SK-N-SH (cell line): ENCODE measurements at regions not wholly inside any gene's neighbourhood (a gene's known extent, or its start where the extent isn't known, plus 50 kb on each side); places are given as distances from the start of the nearest gene placed in this dataset.

Experiments used
- CTCF ChIA-PET: fragments of 300-600, 350-600 bp; formaldehyde crosslinking; extraction: SDS; loops from one replicate; lab custom pipeline; 2021; lab: Yijun Ruan, JAX
- POLR2A ChIA-PET: fragments of 350-600 bp; sonication (Branson Sonifier 250); formaldehyde crosslinking; extraction: SDS; loops from one replicate; lab custom pipeline; 2020; ENCODE audit warnings: antibody characterized with exemption, inconsistent platforms; lab: Yijun Ruan, JAX
- DNase-seq: peaks from one replicate; pipeline ENCODE4 v3.0.0; 2012
- H2AFZ ChIP-seq: fragments of 200-600 bp; sonication (generic); 2 replicates; pipeline ENCODE4 v1.8.1; 2016; ENCODE audit warnings: antibody characterized with exemption, mild to moderate bottlenecking, low read depth
- H3F3A ChIP-seq: fragments of 200-600 bp; sonication (generic); replicated peaks from 2 replicates; pipeline ENCODE3; 2016; ENCODE audit warnings: antibody characterized with exemption, mild to moderate bottlenecking; ENCODE audit not compliant: insufficient read depth
- H3K27ac ChIP-seq, 2 experiments: fragments of 200-500 bp in 1 of 2; fragments of 200-600 bp in 1 of 2; sonication (Bioruptor generic) in 1 of 2; sonication (generic), shearing (Covaris generic) in 1 of 2; 2 replicates each; pipeline versions ENCODE4 v1.5.1 to v1.6.1; 2014 to 2016; ENCODE audit warnings: low read depth in 2 of 2, inconsistent platforms in 1 of 2, low read length in 1 of 2, mild to moderate bottlenecking in 1 of 2, mixed read lengths in 1 of 2
- H3K27me3 ChIP-seq: fragments of 200-600 bp; sonication (generic), shearing (Covaris generic); 2 replicates; pipeline ENCODE4 v1.6.1; 2016; ENCODE audit warnings: mixed run types; ENCODE audit not compliant: insufficient read depth
- H3K36me3 ChIP-seq, 2 experiments: fragments of 200-500 bp in 1 of 2; fragments of 200-600 bp in 1 of 2; sonication (Bioruptor generic) in 1 of 2; sonication (generic) in 1 of 2; replicated peaks in 1 of 2; 2 replicates each; pipeline versions ENCODE3 to v1.5.1; 2014 to 2016; ENCODE audit warnings: low read length in 1 of 2, mild to moderate bottlenecking in 1 of 2; ENCODE audit not compliant: insufficient read depth in 2 of 2, control insufficient read depth in 1 of 2
- H3K4me1 ChIP-seq, 2 experiments: fragments of 200-500 bp in 1 of 2; fragments of 200-600 bp in 1 of 2; sonication (Bioruptor generic) in 1 of 2; sonication (generic), shearing (Covaris generic) in 1 of 2; 2 replicates each; pipeline versions ENCODE4 v1.5.1 to v1.6.1; 2014 to 2016; ENCODE audit warnings: low read depth in 1 of 2, low read length in 1 of 2, mixed run types in 1 of 2; ENCODE audit not compliant: insufficient read depth in 2 of 2, control insufficient read depth in 1 of 2
- H3K4me2 ChIP-seq: fragments of 200-600 bp; sonication (generic), shearing (Covaris generic); 2 replicates; pipeline ENCODE4 v1.6.1; 2017; ENCODE audit warnings: mixed run types
- H3K4me3 ChIP-seq, 2 experiments: fragments of 200-500 bp in 1 of 2; fragments of 200-600 bp in 1 of 2; sonication (Bioruptor generic) in 1 of 2; sonication (generic), shearing (Covaris generic) in 1 of 2; 2 replicates each; pipeline versions ENCODE4 v1.5.1 to v1.8.1; 2014 to 2016; ENCODE audit warnings: low read depth in 2 of 2, inconsistent platforms in 1 of 2, low read length in 1 of 2, mild to moderate bottlenecking in 1 of 2, mixed read lengths in 1 of 2, moderate library complexity in 1 of 2
- H3K79me2 ChIP-seq: fragments of 200-600 bp; sonication (generic); 2 replicates; pipeline ENCODE4 v1.8.1; 2017; ENCODE audit warnings: mild to moderate bottlenecking; ENCODE audit not compliant: insufficient read depth
- H3K9ac ChIP-seq: fragments of 200-600 bp; sonication (generic); 2 replicates; pipeline ENCODE4 v1.6.1; 2017; ENCODE audit warnings: mixed run types
- H3K9me2 ChIP-seq: fragments of 200-600 bp; sonication (generic); 2 replicates; pipeline ENCODE4 v1.6.1; 2017; ENCODE audit warnings: mixed run types
- H3K9me3 ChIP-seq: fragments of 200-600 bp; sonication (generic); 2 replicates; pipeline ENCODE4 v1.6.1; 2017; ENCODE audit warnings: mixed run types, mild to moderate bottlenecking, moderate library complexity
- H4K20me1 ChIP-seq: fragments of 200-600 bp; sonication (generic); 2 replicates; pipeline ENCODE4 v1.6.1; 2017; ENCODE audit warnings: mild to moderate bottlenecking, mixed run types; ENCODE audit not compliant: insufficient read depth
- CHD2 ChIP-seq: fragments of 150-350 bp; IDR thresholded peaks from 2 replicates; pipeline ENCODE4 v1.6.1; 2018; ENCODE audit warnings: low read length; ENCODE audit not compliant: partially characterized antibody
- FOSL2 ChIP-seq: IDR thresholded peaks from 2 replicates; pipeline ENCODE4 v1.4.0; 2012; ENCODE audit warnings: low read depth, mild to moderate bottlenecking, moderate library complexity, borderline replicate concordance
- FOXJ3 ChIP-seq: sonication (generic); formaldehyde crosslinking; IDR thresholded peaks from 2 replicates; pipeline ENCODE4 v1.5.1; 2020; ENCODE audit warnings: mild to moderate bottlenecking, missing genetic modification reagents
- MXI1 ChIP-seq: IDR thresholded peaks from 2 replicates; pipeline ENCODE4 v1.6.1; 2012; ENCODE audit warnings: mild to moderate bottlenecking, low read depth, low read length, improper control_type of control experiment
- NFIC ChIP-seq: IDR thresholded peaks from 2 replicates; pipeline ENCODE4 v1.4.0; 2012; ENCODE audit warnings: borderline replicate concordance
- PBX3 ChIP-seq: IDR thresholded peaks from 2 replicates; pipeline ENCODE4; 2012
- POLR2AphosphoS5 ChIP-seq: IDR thresholded peaks from 2 replicates; pipeline ENCODE4 v1.6.1; 2012; ENCODE audit warnings: low read depth, low read length
- SIN3A ChIP-seq: IDR thresholded peaks from 2 replicates; pipeline ENCODE4 v1.6.1; 2012; ENCODE audit warnings: low read depth, mild to moderate bottlenecking, low read length, moderate library complexity, borderline replicate concordance
- SMC3 ChIP-seq: IDR thresholded peaks from 2 replicates; pipeline ENCODE4 v1.6.1; 2012; ENCODE audit warnings: low read depth, low read length, improper control_type of control experiment
- TCF12 ChIP-seq: IDR thresholded peaks from 2 replicates; pipeline ENCODE4 v1.4.0; 2012
- TEAD4 ChIP-seq: IDR thresholded peaks from 2 replicates; pipeline ENCODE4 v1.4.0; 2012; ENCODE audit warnings: mild to moderate bottlenecking, borderline replicate concordance; ENCODE audit not compliant: insufficient read depth
- USF1 ChIP-seq: IDR thresholded peaks from 2 replicates; pipeline ENCODE4 v1.4.0; 2012; ENCODE audit warnings: low read depth, borderline replicate concordance
- YY1 ChIP-seq: IDR thresholded peaks from 2 replicates; pipeline ENCODE4 v1.4.0; 2012; ENCODE audit warnings: low read depth, mild to moderate bottlenecking
- WGBS: methylation state at CpG from one replicate; pipeline ENCODE4 v1.1.6; 2017; ENCODE audit warnings: low lambda C conversion rate; 5-methylcytosine and 5-hydroxymethylcytosine counted together
- TF ChIP-seq, protein P1 (sequence below): fragments of 150-350 bp; IDR thresholded peaks from 2 replicates; pipeline ENCODE4 v1.6.1; 2017; ENCODE audit warnings: antibody characterized with exemption, low read length, low read depth, borderline replicate concordance
- TF ChIP-seq, protein P2 (sequence below): fragments of 150-350 bp; IDR thresholded peaks from 2 replicates; pipeline ENCODE4 v1.6.1; 2016; ENCODE audit warnings: mild to moderate bottlenecking, low read depth, low read length
- TF ChIP-seq, protein P3 (sequence below): IDR thresholded peaks from 2 replicates; pipeline ENCODE4 v1.4.0; 2012; ENCODE audit warnings: low read depth, borderline replicate concordance

GRCh38 chr15:62791694-62792093 is 250.9 kb upstream of the TPM1 start:
- POLR2A ChIA-PET: no interaction called here
- H3K4me3 ChIP-seq: no peak overlapping the region
- H3K4me2 ChIP-seq: no peak overlapping the region
- H3K36me3 ChIP-seq: peaks cover 12 to 32% of the 10 kb centered on the region in 2 experiments
- no peak overlapping the region for H3K27ac ChIP-seq
- no peak overlapping the region for H2AFZ ChIP-seq
- H3K27me3 ChIP-seq: no peaks in the 10 kb centered on the region
- H3F3A ChIP-seq: no peaks in the 10 kb centered on the region
- H3K79me2 ChIP-seq: no peaks in the 10 kb centered on the region
- WGBS: 91% methylated on average over 5 of the region's 5 CpGs
- CTCF ChIA-PET: interaction anchor here (1.2 to 1.9 kb wide), 4 partner anchors 8 to 256 kb away, joined by 3 to 6 read pairs (median 4); no protein-coding TSS in a partner anchor
- no peaks in the 10 kb centered on the region; a peak in 1 of 4 replicates for H3K4me1 ChIP-seq
- no peak overlapping the region for H3K9ac ChIP-seq
- no peaks in the 10 kb centered on the region for H4K20me1 ChIP-seq
- no peaks in the 10 kb centered on the region for H3K9me3 ChIP-seq
- DNase-seq: no peak
- no peaks in the 10 kb centered on the region for H3K9me2 ChIP-seq
- no peak for TF ChIP-seq CHD2
- TF ChIP-seq FOSL2: no peak
- no peak for TF ChIP-seq USF1
- TF ChIP-seq, protein P1, sequence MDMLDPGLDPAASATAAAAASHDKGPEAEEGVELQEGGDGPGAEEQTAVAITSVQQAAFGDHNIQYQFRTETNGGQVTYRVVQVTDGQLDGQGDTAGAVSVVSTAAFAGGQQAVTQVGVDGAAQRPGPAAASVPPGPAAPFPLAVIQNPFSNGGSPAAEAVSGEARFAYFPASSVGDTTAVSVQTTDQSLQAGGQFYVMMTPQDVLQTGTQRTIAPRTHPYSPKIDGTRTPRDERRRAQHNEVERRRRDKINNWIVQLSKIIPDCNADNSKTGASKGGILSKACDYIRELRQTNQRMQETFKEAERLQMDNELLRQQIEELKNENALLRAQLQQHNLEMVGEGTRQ: no peak
- no peak for TF ChIP-seq FOXJ3
- TF ChIP-seq, protein P2, sequence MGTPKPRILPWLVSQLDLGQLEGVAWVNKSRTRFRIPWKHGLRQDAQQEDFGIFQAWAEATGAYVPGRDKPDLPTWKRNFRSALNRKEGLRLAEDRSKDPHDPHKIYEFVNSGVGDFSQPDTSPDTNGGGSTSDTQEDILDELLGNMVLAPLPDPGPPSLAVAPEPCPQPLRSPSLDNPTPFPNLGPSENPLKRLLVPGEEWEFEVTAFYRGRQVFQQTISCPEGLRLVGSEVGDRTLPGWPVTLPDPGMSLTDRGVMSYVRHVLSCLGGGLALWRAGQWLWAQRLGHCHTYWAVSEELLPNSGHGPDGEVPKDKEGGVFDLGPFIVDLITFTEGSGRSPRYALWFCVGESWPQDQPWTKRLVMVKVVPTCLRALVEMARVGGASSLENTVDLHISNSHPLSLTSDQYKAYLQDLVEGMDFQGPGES: no peak
- TF ChIP-seq PBX3: no peak
- no peak for TF ChIP-seq TCF12
- TF ChIP-seq YY1: no peak
- TF ChIP-seq TEAD4: no peak
- no peak for TF ChIP-seq SMC3
- no peak for TF ChIP-seq MXI1
- TF ChIP-seq SIN3A: no peak
- TF ChIP-seq NFIC: no peak
- TF ChIP-seq POLR2AphosphoS5: no peak
- TF ChIP-seq, protein P3, sequence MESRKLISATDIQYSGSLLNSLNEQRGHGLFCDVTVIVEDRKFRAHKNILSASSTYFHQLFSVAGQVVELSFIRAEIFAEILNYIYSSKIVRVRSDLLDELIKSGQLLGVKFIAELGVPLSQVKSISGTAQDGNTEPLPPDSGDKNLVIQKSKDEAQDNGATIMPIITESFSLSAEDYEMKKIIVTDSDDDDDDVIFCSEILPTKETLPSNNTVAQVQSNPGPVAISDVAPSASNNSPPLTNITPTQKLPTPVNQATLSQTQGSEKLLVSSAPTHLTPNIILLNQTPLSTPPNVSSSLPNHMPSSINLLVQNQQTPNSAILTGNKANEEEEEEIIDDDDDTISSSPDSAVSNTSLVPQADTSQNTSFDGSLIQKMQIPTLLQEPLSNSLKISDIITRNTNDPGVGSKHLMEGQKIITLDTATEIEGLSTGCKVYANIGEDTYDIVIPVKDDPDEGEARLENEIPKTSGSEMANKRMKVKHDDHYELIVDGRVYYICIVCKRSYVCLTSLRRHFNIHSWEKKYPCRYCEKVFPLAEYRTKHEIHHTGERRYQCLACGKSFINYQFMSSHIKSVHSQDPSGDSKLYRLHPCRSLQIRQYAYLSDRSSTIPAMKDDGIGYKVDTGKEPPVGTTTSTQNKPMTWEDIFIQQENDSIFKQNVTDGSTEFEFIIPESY: no peak
